Skeletal muscle tissue (tissue), 3 donors: ENCODE measurements at regions not wholly inside any gene's neighbourhood (a gene's known extent, or its start where the extent isn't known, plus 50 kb on each side); places are given as distances from the start of the nearest gene placed in this dataset.

Experiments used
- H3K27ac ChIP-seq: one replicate; pipeline ENCODE4 v1.7.0; 2013; ENCODE audit warnings: mild to moderate bottlenecking, low read depth, low read length, inconsistent platforms
- H3K27me3 ChIP-seq, 3 donors: one replicate each; pipeline ENCODE4 v1.7.0; 2013; ENCODE audit warnings: low read length in 3 of 3; ENCODE audit not compliant: control insufficient read depth in 3 of 3, insufficient read depth in 3 of 3
- H3K36me3 ChIP-seq, 3 donors: one replicate each; pipeline ENCODE4 v1.7.0; 2013; ENCODE audit warnings: low read length in 3 of 3; ENCODE audit not compliant: control insufficient read depth in 3 of 3, insufficient read depth in 3 of 3
- H3K4me1 ChIP-seq, 3 donors: one replicate each; pipeline ENCODE4 v1.7.0; 2013; ENCODE audit warnings: low read length in 3 of 3, mild to moderate bottlenecking in 3 of 3; ENCODE audit not compliant: control insufficient read depth in 3 of 3, insufficient read depth in 3 of 3
- H3K4me3 ChIP-seq, 3 donors: one replicate each; pipeline ENCODE4 v1.7.0; 2013; ENCODE audit warnings: low read length in 3 of 3
- H3K9ac ChIP-seq, 3 donors: one replicate each; pipeline ENCODE4 v1.7.0; 2013; ENCODE audit warnings: low read length in 3 of 3, mild to moderate bottlenecking in 3 of 3, moderate library complexity in 2 of 3, low read depth in 1 of 3
- H3K9me3 ChIP-seq, 3 donors: one replicate each; pipeline ENCODE4 v1.7.0; 2013; ENCODE audit warnings: low read length in 3 of 3; ENCODE audit not compliant: control insufficient read depth in 3 of 3
- donor health status: Osteomylitis.

DNA sequence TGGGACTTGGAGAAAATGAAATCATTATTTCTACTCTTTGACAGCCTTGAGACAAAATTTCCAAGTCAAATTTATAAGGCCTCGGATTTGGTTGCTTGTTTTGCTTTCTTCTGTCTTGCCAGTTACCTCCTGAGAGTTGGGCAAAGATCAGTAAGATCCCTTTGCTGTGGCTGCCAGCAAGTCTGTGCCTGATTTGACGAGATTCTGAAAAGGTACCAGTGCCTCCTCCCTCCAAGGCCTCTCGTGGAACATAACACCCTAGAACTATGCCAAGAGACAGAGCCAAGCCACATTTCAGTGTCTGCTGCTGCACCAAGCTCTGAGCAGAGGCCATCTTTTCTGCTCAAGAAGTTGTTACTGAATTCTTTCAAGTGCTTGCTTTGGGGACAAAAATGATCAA, 61.0 kb downstream of the GTPBP8 start:
- no peaks in the 10 kb centered on the region for H3K27me3 ChIP-seq
- H3K4me1 ChIP-seq: peaks cover 6 to 11% (median 11%) of the 10 kb centered on the region in 3 donors
- peak overlapping the region; percentile 34 for H3K27ac ChIP-seq
- H3K4me3 ChIP-seq: peak overlapping the region in 1 of 3 donors; percentile 41
- H3K36me3 ChIP-seq: no peaks in the 10 kb centered on the region
- peak overlapping the region in 1 of 3 donors; percentile 32 for H3K9ac ChIP-seq
- no peaks in the 10 kb centered on the region for H3K9me3 ChIP-seq

DNA sequence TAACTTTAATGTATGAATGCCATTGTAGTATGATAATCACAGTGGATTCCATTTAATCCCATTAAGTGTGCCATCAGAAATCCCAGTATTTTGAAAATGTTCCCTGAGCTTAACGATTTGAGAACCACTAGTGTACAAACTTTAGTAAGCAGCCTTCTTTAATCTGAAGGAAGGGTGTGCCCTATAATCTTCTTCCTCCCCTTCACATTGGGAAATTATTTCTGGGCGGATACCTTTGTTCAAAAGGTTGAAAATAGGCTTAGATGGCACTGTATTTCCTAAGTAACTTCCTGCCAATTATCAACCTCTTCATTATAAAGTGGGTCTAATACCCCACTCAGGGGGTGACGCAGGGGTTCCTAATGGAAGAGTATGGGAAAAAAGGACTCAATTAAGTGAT, 62.4 kb downstream of the GTPBP8 start:
- Histone ChIP-seq H3K4me1 (peaks cover 6 to 11% (median 11%) of the 10 kb centered on the region in 3 donors), H3K27ac (no peak overlapping the region), H3K4me3 (no peak overlapping the region), H3K9ac (no peak overlapping the region), H3K27me3 (no peaks in the 10 kb centered on the region), H3K9me3 (no peaks in the 10 kb centered on the region), H3K36me3 (no peaks in the 10 kb centered on the region)

DNA sequence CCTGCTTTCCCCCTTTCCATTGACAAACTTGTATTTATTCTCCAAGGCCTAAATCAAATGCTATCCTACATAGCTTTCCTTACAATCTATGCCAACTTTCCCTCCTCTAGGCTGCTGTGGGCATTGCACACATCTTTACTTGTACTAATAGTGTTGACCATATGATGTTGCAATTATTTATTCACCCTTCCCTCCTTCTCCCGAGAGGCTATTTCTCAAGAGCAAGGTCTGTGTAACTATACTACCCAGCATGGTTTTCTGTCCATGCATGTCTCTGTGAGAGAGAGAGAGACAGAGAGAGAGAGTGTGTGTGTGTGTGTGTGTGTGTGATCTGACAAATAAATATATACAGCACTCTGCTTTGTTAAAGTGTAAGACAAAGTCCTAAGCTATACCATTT, 63.8 kb downstream of the GTPBP8 start:
- H3K4me3 ChIP-seq: no peak overlapping the region
- no peak overlapping the region for H3K9ac ChIP-seq
- no peak overlapping the region for H3K27ac ChIP-seq
- H3K4me1 ChIP-seq: peaks cover 6 to 11% (median 11%) of the 10 kb centered on the region in 3 donors
- no peaks in the 10 kb centered on the region for H3K27me3 ChIP-seq
- no peaks in the 10 kb centered on the region for H3K36me3 ChIP-seq
- no peaks in the 10 kb centered on the region for H3K9me3 ChIP-seq

DNA sequence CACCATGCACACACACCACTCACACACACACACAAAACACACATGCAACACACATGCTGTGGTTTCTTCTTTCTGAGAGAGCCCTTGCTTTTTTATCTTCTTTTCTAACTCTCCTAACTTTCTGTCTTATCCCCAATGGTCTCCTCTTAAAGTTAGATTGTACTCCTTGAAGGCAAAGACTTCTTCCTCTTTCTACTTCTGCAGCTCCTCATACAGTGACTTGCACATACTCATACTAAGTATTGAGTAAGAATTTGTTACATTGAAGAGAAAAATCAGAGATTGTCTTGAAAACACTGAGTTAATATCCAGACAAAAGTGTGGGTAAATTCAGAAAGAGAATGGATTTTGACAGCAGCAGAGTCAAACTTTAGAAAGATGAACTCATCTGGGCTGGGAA, 64.4 kb downstream of the GTPBP8 start:
- Histone ChIP-seq H3K27me3 (no peaks in the 10 kb centered on the region), H3K4me3 (no peak overlapping the region), H3K4me1 (peaks cover 6 to 11% (median 11%) of the 10 kb centered on the region in 3 donors), H3K27ac (no peak overlapping the region), H3K9ac (no peak overlapping the region), H3K9me3 (no peaks in the 10 kb centered on the region), H3K36me3 (no peaks in the 10 kb centered on the region)

DNA sequence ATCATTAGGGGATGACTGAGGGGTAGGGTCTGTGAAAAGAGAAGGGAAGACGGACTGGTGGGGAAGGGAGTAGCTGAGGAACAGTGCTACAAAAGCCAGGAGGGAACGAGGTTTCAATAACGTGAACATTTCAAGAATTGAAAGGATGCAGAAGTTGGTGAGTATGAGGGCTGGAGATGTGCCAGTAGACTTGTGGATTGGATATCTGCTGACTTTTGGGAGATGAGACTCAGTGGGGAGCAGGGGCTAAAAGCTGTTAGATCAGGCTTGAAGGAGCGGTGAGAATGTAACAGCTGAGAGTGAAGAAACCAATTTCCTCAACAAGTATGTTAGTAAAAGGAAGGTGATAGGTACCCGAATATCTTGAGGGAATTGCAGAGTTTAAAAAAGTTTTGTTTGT, 65.2 kb downstream of the GTPBP8 start:
- Histone ChIP-seq H3K4me1 (peaks cover 6 to 11% (median 11%) of the 10 kb centered on the region in 3 donors), H3K27ac (no peak overlapping the region), H3K4me3 (no peak overlapping the region), H3K9ac (no peak overlapping the region), H3K9me3 (no peaks in the 10 kb centered on the region), H3K27me3 (no peaks in the 10 kb centered on the region), H3K36me3 (no peaks in the 10 kb centered on the region)

DNA sequence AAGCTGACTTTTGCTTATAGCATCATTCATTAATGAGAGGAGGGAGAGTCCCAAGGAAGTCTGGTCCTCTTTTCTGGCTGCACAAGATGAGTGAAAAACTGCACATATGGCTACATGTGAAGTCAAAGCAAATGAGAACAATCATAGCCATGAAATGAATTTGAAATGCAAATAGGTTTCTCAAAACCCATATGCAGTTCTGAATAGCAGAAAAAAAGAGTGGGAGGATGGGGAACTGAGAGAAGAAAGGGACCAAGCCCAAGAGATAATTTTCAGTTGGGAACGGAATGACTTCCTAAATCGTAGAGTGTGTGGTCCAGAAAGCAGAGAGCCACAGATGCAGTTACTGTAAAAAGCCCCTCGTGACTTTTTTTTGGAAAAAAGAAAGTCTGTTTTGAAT, 66.3 kb downstream of the GTPBP8 start:
- Histone ChIP-seq H3K27ac (no peak overlapping the region), H3K9ac (no peak overlapping the region), H3K36me3 (no peaks in the 10 kb centered on the region), H3K27me3 (no peaks in the 10 kb centered on the region), H3K9me3 (no peaks in the 10 kb centered on the region), H3K4me3 (no peak overlapping the region), H3K4me1 (peaks cover 0 to 4% (median 2%) of the 10 kb centered on the region in 3 donors)

DNA sequence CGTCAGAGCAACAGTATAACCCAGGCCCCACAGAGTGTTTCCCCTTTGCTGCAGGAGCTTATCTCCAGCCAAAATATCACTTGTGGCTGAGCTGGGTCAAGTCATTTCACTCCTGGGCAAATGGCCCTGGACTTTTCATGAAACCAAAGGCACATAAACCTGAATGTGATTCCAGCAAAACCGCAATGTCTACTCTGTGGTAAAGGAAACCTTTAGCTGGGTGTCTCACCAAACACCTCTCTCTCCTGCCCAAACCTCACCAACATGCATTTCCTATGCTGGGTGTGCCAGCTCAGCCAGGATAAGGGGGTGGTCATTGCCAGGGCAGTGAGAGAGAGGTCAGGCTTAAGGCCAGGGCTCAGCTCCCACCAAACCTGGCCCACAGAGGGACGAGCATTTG, 67.4 kb downstream of the GTPBP8 start:
- H3K9ac ChIP-seq: no peak overlapping the region
- no peaks in the 10 kb centered on the region for H3K9me3 ChIP-seq
- H3K27ac ChIP-seq: no peak overlapping the region
- no peak overlapping the region for H3K4me3 ChIP-seq
- H3K27me3 ChIP-seq: no peaks in the 10 kb centered on the region
- H3K4me1 ChIP-seq: no peaks in the 10 kb centered on the region
- peaks cover 0 to 4% (median 0%) of the 10 kb centered on the region in 3 donors for H3K36me3 ChIP-seq

DNA sequence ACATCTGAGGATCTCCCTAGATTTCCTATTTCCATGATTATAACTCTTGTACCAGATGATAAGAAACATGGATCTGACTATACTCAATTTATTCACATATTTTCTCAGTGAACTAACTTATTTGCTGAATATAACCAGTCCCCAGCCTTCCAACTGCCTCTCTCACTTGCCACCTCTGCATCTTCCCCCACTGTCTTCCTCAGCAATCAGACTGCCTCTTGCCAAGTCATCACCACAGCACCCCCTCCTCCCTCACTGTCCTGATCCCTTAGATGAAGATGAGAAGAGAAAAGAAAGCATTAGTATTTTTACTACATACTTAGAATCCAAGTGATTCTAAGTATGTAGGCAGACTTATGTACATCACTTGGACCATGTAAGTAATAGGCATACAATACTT, 71.9 kb downstream of the GTPBP8 start:
- Histone ChIP-seq H3K4me3 (no peak overlapping the region), H3K4me1 (no peaks in the 10 kb centered on the region), H3K27me3 (no peaks in the 10 kb centered on the region), H3K9ac (no peak overlapping the region), H3K27ac (no peak overlapping the region), H3K36me3 (peaks cover 0 to 8% (median 2%) of the 10 kb centered on the region in 3 donors), H3K9me3 (no peaks in the 10 kb centered on the region)

DNA sequence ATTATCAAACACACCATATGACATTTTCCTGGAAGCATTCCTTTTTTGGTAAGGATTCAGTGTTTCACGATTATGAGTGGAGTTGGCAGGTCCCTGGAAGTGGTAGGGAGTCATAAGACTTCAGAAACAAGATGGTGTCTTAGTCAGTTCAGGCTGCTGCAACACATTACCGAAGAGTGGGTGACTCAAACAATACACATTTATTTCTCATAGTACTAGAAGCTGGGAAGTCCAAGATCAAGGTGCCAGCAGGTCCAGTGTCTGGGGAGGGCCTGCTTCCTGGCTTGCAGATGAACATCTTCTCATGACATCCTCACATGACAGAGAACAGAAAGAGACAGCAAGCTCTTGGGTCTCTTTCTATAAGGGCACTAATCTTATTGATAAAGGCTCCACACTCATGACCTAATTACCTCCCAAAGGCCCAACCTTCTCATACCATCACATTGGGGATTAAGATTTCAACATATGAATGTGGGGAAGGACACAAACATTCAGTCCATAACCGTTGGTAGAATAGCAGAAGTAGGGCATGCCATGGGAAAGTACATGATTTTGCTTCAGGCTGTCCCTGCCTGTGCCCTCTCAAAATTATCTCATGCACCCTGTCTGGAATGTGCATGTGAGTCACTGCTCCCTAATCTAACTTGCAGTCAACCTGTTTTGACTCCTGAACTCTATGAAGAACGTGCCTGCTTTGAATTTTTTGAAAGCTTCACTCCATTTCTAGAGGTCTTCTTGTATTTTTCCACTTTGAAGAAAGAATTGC, 72.5 kb downstream of the GTPBP8 start:
- H3K4me1 ChIP-seq: no peaks in the 10 kb centered on the region
- H3K9ac ChIP-seq: no peak overlapping the region
- no peak overlapping the region for H3K27ac ChIP-seq
- no peaks in the 10 kb centered on the region for H3K27me3 ChIP-seq
- peaks cover 0 to 8% (median 2%) of the 10 kb centered on the region in 3 donors for H3K36me3 ChIP-seq
- no peak overlapping the region for H3K4me3 ChIP-seq
- no peaks in the 10 kb centered on the region for H3K9me3 ChIP-seq

DNA sequence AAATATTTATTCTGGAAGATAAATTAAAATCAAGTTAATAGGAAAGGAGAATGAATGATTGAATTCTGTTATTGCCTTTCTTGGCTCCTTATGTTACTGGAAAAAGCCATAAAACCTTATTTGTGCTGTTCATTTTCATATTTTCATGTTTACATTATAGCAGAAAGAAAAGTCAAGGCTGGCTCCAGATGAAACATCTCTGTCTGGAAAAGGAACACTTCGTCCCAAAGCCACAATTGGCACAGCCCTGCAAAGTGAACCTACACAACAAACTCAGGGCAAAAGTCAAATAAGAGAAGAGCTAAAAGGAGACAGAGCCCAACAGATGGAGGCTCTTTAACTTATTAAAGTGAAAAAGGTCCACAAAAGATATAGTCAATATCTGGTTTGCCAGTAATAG, 73.4 kb downstream of the GTPBP8 start:
- Histone ChIP-seq H3K9ac (no peak overlapping the region), H3K9me3 (no peaks in the 10 kb centered on the region), H3K27ac (no peak overlapping the region), H3K4me3 (no peak overlapping the region), H3K27me3 (no peaks in the 10 kb centered on the region), H3K36me3 (peaks cover 0 to 8% (median 2%) of the 10 kb centered on the region in 3 donors), H3K4me1 (no peaks in the 10 kb centered on the region)
